ENCODE measurements at regions not wholly inside any gene's neighbourhood (a gene's known extent, or its start where the extent isn't known, plus 50 kb on each side); places are given as distances from the start of the nearest gene placed in this dataset.

DNA sequence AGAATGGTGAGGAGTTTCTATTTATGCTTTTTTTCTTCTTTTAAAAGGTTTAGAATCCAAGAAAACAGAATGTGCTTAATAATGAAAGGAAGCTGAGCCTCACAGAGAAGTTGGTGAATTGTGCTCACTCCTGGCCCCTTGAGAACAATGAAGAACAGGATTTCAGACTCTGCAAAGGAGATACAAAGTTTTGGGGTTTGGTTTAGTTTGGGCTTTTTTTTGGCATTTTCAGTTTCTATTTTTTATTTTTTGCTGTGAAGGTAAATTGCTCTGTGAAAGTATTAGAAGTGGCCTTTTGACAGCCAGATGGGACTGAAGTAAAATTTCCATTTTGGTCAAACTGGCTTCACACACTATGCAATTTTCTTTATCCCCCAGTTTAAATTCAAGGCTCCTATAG lies 247.3 kb upstream of the GYPC start (continued):
- no peak for TF ChIP-seq CREB1 (CRISPR knock-in tag; IDR thresholded peaks at IDR 0.05; ENCODE audit: low read depth)
- TF ChIP-seq, protein P1, sequence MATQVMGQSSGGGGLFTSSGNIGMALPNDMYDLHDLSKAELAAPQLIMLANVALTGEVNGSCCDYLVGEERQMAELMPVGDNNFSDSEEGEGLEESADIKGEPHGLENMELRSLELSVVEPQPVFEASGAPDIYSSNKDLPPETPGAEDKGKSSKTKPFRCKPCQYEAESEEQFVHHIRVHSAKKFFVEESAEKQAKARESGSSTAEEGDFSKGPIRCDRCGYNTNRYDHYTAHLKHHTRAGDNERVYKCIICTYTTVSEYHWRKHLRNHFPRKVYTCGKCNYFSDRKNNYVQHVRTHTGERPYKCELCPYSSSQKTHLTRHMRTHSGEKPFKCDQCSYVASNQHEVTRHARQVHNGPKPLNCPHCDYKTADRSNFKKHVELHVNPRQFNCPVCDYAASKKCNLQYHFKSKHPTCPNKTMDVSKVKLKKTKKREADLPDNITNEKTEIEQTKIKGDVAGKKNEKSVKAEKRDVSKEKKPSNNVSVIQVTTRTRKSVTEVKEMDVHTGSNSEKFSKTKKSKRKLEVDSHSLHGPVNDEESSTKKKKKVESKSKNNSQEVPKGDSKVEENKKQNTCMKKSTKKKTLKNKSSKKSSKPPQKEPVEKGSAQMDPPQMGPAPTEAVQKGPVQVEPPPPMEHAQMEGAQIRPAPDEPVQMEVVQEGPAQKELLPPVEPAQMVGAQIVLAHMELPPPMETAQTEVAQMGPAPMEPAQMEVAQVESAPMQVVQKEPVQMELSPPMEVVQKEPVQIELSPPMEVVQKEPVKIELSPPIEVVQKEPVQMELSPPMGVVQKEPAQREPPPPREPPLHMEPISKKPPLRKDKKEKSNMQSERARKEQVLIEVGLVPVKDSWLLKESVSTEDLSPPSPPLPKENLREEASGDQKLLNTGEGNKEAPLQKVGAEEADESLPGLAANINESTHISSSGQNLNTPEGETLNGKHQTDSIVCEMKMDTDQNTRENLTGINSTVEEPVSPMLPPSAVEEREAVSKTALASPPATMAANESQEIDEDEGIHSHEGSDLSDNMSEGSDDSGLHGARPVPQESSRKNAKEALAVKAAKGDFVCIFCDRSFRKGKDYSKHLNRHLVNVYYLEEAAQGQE (IDR thresholded peaks at IDR 0.05; ENCODE audit: unreplicated experiment), result no peak
- TF ChIP-seq, protein P2, sequence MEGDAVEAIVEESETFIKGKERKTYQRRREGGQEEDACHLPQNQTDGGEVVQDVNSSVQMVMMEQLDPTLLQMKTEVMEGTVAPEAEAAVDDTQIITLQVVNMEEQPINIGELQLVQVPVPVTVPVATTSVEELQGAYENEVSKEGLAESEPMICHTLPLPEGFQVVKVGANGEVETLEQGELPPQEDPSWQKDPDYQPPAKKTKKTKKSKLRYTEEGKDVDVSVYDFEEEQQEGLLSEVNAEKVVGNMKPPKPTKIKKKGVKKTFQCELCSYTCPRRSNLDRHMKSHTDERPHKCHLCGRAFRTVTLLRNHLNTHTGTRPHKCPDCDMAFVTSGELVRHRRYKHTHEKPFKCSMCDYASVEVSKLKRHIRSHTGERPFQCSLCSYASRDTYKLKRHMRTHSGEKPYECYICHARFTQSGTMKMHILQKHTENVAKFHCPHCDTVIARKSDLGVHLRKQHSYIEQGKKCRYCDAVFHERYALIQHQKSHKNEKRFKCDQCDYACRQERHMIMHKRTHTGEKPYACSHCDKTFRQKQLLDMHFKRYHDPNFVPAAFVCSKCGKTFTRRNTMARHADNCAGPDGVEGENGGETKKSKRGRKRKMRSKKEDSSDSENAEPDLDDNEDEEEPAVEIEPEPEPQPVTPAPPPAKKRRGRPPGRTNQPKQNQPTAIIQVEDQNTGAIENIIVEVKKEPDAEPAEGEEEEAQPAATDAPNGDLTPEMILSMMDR (conservative IDR thresholded peaks at IDR 0.05; ENCODE audit: low read depth in 2 of 2), result no peak

DNA sequence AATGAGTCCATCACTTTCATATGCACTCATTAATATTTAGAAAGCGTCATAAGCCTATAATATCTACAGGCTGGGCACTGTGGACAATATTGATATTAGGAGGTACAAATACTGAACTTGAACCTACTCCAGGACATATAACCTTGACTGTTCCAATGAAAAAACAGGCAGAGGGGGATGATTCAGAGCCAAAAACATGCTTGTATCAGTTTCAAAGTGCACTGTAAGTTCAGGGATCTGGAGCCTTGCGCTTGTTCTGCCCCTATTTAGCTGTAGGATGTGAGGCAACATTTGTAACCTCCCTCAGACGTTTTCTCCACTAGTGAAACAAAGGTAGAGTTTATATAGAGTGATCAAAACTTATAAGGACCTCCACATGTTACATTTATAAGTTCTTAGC lies 246.1 kb upstream of the GYPC start:
- no peak for ATAC-seq
- Mint-ChIP-seq H3K4me1 (peaks cover 3% of the 10 kb centered on the region; the same call in 1 of the 3 replicates), H3K27ac (no peak overlapping the region), H3K4me3 (no peak overlapping the region), H3K9me3 (no peaks in the 10 kb centered on the region), H3K36me3 (ENCODE audit: low read depth) (no peaks in the 10 kb centered on the region), H3K27me3 (ENCODE audit: insufficient read depth, low read depth, poor library complexity) (peaks cover 3% of the 10 kb centered on the region)
- no peak overlapping the region for H3K27ac ChIP-seq (ENCODE audit: low read depth)
- H3K9me2 ChIP-seq (ENCODE audit: insufficient read depth), result no peaks in the 10 kb centered on the region
- H3K4me2 ChIP-seq, result no peak overlapping the region
- TF ChIP-seq STAT1 (IDR thresholded peaks at IDR 0.05; ENCODE audit: unreplicated experiment), result no peak
- DNase-seq (ENCODE audit: low spot score), result no peak
- H4K20me1 ChIP-seq (replicated peaks; ENCODE audit: insufficient read depth), result no peaks in the 10 kb centered on the region
- no peaks in the 10 kb centered on the region for H3K27me3 ChIP-seq (ENCODE audit: insufficient read depth)
- no peaks in the 10 kb centered on the region for H3K4me1 ChIP-seq (ENCODE audit: insufficient read depth)
- no peaks in the 10 kb centered on the region for H3F3A ChIP-seq (replicated peaks; ENCODE audit: low read depth)
- H3K79me2 ChIP-seq (replicated peaks; ENCODE audit: insufficient read depth), result no peaks in the 10 kb centered on the region
- no peak overlapping the region for H2AFZ ChIP-seq
- H3K36me3 ChIP-seq (ENCODE audit: insufficient read depth), result no peaks in the 10 kb centered on the region
- no peak overlapping the region for H3K4me3 ChIP-seq

DNA sequence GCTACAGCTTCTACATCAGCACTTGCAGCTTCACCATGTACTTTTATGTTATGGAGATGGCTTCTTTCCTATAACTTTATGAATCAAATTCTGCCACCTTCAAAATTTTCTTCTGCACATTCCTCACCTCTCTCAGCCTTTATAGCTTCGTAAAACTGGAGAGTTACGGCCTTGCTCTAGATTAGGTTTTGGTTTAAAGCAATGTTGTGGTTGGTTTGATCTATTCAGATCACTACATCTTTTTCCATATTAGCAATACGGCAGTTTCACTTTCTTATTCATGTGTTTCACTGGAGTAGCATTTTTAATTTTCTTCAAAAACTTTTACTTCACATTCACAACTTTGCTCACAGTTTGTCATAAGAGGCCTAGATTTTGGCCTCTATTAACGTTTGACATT lies 242.9 kb upstream of the GYPC start:
- Histone ChIP-seq H3F3A (replicated peaks; ENCODE audit: low read depth) (no peaks in the 10 kb centered on the region), H3K79me2 (replicated peaks; ENCODE audit: insufficient read depth) (no peaks in the 10 kb centered on the region), H3K9me2 (ENCODE audit: insufficient read depth) (no peaks in the 10 kb centered on the region), H2AFZ (no peak overlapping the region), H3K36me3 (ENCODE audit: insufficient read depth) (no peaks in the 10 kb centered on the region), H3K4me2 (no peak overlapping the region), H3K4me3 (no peak overlapping the region), H3K27ac (ENCODE audit: low read depth) (no peak overlapping the region), H3K4me1 (ENCODE audit: insufficient read depth) (no peaks in the 10 kb centered on the region), H3K27me3 (ENCODE audit: insufficient read depth) (no peaks in the 10 kb centered on the region), H4K20me1 (replicated peaks; ENCODE audit: insufficient read depth) (no peaks in the 10 kb centered on the region)
- Mint-ChIP-seq H3K27me3 (ENCODE audit: insufficient read depth, low read depth, poor library complexity) (peaks cover 1% of the 10 kb centered on the region), H3K4me3 (no peak overlapping the region), H3K27ac (no peak overlapping the region), H3K9me3 (no peaks in the 10 kb centered on the region), H3K36me3 (ENCODE audit: low read depth) (no peaks in the 10 kb centered on the region), H3K4me1 (peaks cover 3% of the 10 kb centered on the region; the same call in 1 of the 3 replicates)
- TF ChIP-seq POLR2AphosphoS5 (IDR thresholded peaks at IDR 0.05; ENCODE audit: low read depth) (no peak), EZH2phosphoT487 (IDR thresholded peaks at IDR 0.05; ENCODE audit: unreplicated experiment) (no peak), ZNF114 (CRISPR knock-in tag; IDR thresholded peaks at IDR 0.05) (no peak), ZNF331 (CRISPR knock-in tag; IDR thresholded peaks at IDR 0.05; ENCODE audit: low read depth) (no peak)
- TF ChIP-seq, protein P3, sequence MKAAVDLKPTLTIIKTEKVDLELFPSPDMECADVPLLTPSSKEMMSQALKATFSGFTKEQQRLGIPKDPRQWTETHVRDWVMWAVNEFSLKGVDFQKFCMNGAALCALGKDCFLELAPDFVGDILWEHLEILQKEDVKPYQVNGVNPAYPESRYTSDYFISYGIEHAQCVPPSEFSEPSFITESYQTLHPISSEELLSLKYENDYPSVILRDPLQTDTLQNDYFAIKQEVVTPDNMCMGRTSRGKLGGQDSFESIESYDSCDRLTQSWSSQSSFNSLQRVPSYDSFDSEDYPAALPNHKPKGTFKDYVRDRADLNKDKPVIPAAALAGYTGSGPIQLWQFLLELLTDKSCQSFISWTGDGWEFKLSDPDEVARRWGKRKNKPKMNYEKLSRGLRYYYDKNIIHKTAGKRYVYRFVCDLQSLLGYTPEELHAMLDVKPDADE (IDR thresholded peaks at IDR 0.05), result no peak
- DNase-seq (ENCODE audit: low spot score) (no peak), ATAC-seq (no peak)
